ENCODE measurements at regions not wholly inside any gene's neighbourhood (a gene's known extent, or its start where the extent isn't known, plus 50 kb on each side); places are given as distances from the start of the nearest gene placed in this dataset.

- no peak for TF ChIP-seq ZNF274 (IDR thresholded peaks at IDR 0.05; ENCODE audit: low read depth, low read length)
- no peak for TF ChIP-seq YY1 (IDR thresholded peaks at IDR 0.05; ENCODE audit: insufficient read depth, insufficient read length)
These were observed 134.7 kb downstream of the GADD45G start for GRCh38 chr9:89739511-89739910.
